ENCODE measurements at regions not wholly inside any gene's neighbourhood (a gene's known extent, or its start where the extent isn't known, plus 50 kb on each side); places are given as distances from the start of the nearest gene placed in this dataset.

- Histone ChIP-seq H3K4me3 (replicated peaks; ENCODE audit: low read depth, low read length) (no peak overlapping the region), H3K27me3 (replicated peaks; ENCODE audit: control insufficient read depth, insufficient read depth, low read length) (no peaks in the 10 kb centered on the region), H3K36me3 (ENCODE audit: control insufficient read depth, insufficient read depth, low read length) (no peaks in the 10 kb centered on the region)
- TF ChIP-seq CTCF (IDR thresholded peaks at IDR 0.05; ENCODE audit: insufficient read depth, low read length, poor library complexity, severe bottlenecking) = no peak
- DNase-seq (ENCODE audit: extremely low read depth, insufficient read length) = no peak
These were observed 94.0 kb downstream of the FOXL1 start for GRCh38 chr16:86672179-86672863.

- DNase-seq (ENCODE audit: extremely low read depth, insufficient read length) = no peak
- Histone ChIP-seq H3K27me3 (replicated peaks; ENCODE audit: control insufficient read depth, insufficient read depth, low read length) (no peaks in the 10 kb centered on the region; the same call in 1 of the 2 replicates), H3K36me3 (ENCODE audit: control insufficient read depth, insufficient read depth, low read length) (no peaks in the 10 kb centered on the region), H3K4me3 (replicated peaks; ENCODE audit: low read depth, low read length) (no peak overlapping the region)
- no peak for TF ChIP-seq CTCF (IDR thresholded peaks at IDR 0.05; ENCODE audit: insufficient read depth, low read length, poor library complexity, severe bottlenecking)
These were observed 95.0 kb downstream of the FOXL1 start for GRCh38 chr16:86673090-86673955.

- H3K36me3 ChIP-seq (ENCODE audit: control insufficient read depth, insufficient read depth, low read length) = no peaks in the 10 kb centered on the region
- H3K27me3 ChIP-seq (replicated peaks; ENCODE audit: control insufficient read depth, insufficient read depth, low read length) = no peaks in the 10 kb centered on the region; the same call in 1 of the 2 replicates
- no peak overlapping the region for H3K4me3 ChIP-seq (replicated peaks; ENCODE audit: low read depth, low read length)
- no peak for DNase-seq (ENCODE audit: extremely low read depth, insufficient read length)
- TF ChIP-seq CTCF (IDR thresholded peaks at IDR 0.05; ENCODE audit: insufficient read depth, low read length, poor library complexity, severe bottlenecking) = no peak
These were observed 95.7 kb downstream of the FOXL1 start for GRCh38 chr16:86673956-86674453.

- no peaks in the 10 kb centered on the region; the same call in 1 of the 2 replicates for H3K27me3 ChIP-seq (replicated peaks; ENCODE audit: control insufficient read depth, insufficient read depth, low read length)
- DNase-seq (ENCODE audit: extremely low read depth, insufficient read length) = no peak
- TF ChIP-seq CTCF (IDR thresholded peaks at IDR 0.05; ENCODE audit: insufficient read depth, low read length, poor library complexity, severe bottlenecking) = no peak
These were observed 97.9 kb downstream of the FOXL1 start for GRCh38 chr16:86676254-86676670.

GRCh38 chr16:86679490-86679889 is 101.1 kb downstream of the FOXL1 start:
- Histone ChIP-seq H3K36me3 (ENCODE audit: control insufficient read depth, insufficient read depth, low read length) (no peaks in the 10 kb centered on the region), H3K4me3 (replicated peaks; ENCODE audit: low read depth, low read length) (no peak overlapping the region), H3K27me3 (replicated peaks; ENCODE audit: control insufficient read depth, insufficient read depth, low read length) (no peaks in the 10 kb centered on the region; the same call in 1 of the 2 replicates)
- no peak for DNase-seq (ENCODE audit: extremely low read depth, insufficient read length)
- no peak for TF ChIP-seq CTCF (IDR thresholded peaks at IDR 0.05; ENCODE audit: insufficient read depth, low read length, poor library complexity, severe bottlenecking)

More at GRCh38 chr16:86676254-86676670, 97.9 kb downstream of the FOXL1 start:
- no peak overlapping the region for H3K4me3 ChIP-seq (replicated peaks; ENCODE audit: low read depth, low read length)
- H3K36me3 ChIP-seq (ENCODE audit: control insufficient read depth, insufficient read depth, low read length) = no peaks in the 10 kb centered on the region

Measured in GM06990 (cell line).